ENCODE measurements at regions not wholly inside any gene's neighbourhood (a gene's known extent, or its start where the extent isn't known, plus 50 kb on each side); places are given as distances from the start of the nearest gene placed in this dataset.
A peak's percentile ranks its signal among the peaks of the same experiment; 100 is the strongest.

DNA sequence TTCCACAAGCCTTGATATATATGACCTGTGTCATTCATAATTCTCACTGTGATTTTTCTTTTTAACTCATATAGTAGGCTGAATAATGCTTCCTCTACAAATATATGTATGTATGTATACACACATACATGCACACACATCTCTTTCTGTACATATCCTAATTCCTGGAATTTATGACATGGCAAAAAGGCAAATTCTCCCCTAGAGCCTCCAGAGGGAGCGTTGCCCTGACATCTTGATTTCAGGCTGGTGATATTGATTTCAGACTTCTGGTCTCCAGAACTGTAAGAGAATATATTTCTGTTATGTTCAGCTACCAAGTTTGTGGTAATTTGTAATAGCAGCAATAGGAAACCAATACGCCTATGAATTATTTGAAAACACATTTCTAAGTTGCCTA, 166.6 kb upstream of the GAS1 start:
- DNase-seq (no peak), ATAC-seq (no peak)
- Histone ChIP-seq H3K4me1 (no peaks in the 10 kb centered on the region), H3K27me3 (no peaks in the 10 kb centered on the region), H3K27ac (no peak overlapping the region), H3K4me3 (no peak overlapping the region), H3K36me3 (replicated peaks in 1 of 2; ENCODE audit: insufficient read depth in 1 of 2, low read depth in 2 of 2) (no peaks in the 10 kb centered on the region), H3K9me3 (no peaks in the 10 kb centered on the region)
- no peak for TF ChIP-seq POLR2A (IDR thresholded peaks at IDR 0.05)
- TF ChIP-seq, protein P1, sequence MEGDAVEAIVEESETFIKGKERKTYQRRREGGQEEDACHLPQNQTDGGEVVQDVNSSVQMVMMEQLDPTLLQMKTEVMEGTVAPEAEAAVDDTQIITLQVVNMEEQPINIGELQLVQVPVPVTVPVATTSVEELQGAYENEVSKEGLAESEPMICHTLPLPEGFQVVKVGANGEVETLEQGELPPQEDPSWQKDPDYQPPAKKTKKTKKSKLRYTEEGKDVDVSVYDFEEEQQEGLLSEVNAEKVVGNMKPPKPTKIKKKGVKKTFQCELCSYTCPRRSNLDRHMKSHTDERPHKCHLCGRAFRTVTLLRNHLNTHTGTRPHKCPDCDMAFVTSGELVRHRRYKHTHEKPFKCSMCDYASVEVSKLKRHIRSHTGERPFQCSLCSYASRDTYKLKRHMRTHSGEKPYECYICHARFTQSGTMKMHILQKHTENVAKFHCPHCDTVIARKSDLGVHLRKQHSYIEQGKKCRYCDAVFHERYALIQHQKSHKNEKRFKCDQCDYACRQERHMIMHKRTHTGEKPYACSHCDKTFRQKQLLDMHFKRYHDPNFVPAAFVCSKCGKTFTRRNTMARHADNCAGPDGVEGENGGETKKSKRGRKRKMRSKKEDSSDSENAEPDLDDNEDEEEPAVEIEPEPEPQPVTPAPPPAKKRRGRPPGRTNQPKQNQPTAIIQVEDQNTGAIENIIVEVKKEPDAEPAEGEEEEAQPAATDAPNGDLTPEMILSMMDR (IDR thresholded peaks at IDR 0.05): no peak
- 72 to 86% methylated on average over 2 of the region's 2 CpGs for WGBS, 2 donors
- intact Hi-C loops (cut with DNase I): no loop called here

DNA sequence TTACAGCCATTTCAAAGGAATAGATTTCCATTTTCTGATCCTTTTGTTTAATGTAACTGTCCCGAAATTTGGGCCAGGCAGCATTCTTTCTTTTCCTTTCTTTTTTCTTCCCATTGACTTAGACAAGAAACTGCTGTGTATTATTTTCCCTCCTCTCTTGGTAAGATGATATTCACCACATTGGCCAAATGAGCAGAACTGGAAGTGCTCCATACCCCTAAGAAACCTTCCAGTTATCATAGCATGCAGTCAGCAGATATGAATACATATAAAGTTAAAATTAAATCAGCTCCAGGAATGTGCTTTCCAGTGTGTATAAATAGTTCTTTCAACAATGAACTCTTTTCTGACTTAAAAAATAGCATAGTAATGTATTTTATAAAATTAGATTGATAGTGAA, 168.5 kb upstream of the GAS1 start:
- Histone ChIP-seq H3K27me3 (no peaks in the 10 kb centered on the region), H3K9me3 (no peaks in the 10 kb centered on the region), H3K27ac (no peak overlapping the region), H3K4me3 (no peak overlapping the region), H3K4me1 (peaks cover 8% of the 10 kb centered on the region), H3K36me3 (replicated peaks in 1 of 2; ENCODE audit: insufficient read depth in 1 of 2, low read depth in 2 of 2) (no peaks in the 10 kb centered on the region)
- ATAC-seq (no peak), DNase-seq (no peak)
- 74 to 92% methylated on average over 1 of the region's 1 CpG for WGBS, 2 donors
- TF ChIP-seq, protein P1 (IDR thresholded peaks at IDR 0.05): no peak
- no peak for TF ChIP-seq POLR2A (IDR thresholded peaks at IDR 0.05)
- intact Hi-C loops (cut with DNase I): no loop called here

DNA sequence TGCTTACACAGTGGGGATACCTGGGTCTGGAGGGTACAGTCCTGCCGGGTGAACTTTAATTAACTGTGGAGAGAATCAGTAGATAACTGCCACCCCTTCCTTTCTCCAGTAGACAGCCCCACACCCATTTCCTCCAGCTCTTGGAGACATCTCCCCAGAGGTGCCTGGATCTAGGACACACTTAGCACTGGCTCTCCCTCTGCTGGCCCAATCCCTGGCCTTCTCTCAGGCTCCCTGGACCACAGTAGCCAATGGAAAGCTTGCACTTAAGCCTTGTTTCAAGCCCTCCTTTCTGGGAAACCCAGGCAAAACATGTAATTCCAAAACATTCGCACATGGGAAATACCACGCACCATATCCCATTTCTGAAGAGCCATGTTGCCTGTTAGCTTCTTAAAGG, 169.2 kb upstream of the GAS1 start:
- peaks cover 8% of the 10 kb centered on the region for H3K4me1 ChIP-seq
- no peaks in the 10 kb centered on the region for H3K36me3 ChIP-seq (replicated peaks in 1 of 2; ENCODE audit: insufficient read depth in 1 of 2, low read depth in 2 of 2)
- no peaks in the 10 kb centered on the region for H3K27me3 ChIP-seq
- no peaks in the 10 kb centered on the region for H3K9me3 ChIP-seq
- intact Hi-C loops (cut with DNase I): no loop called here
- no peak overlapping the region for H3K4me3 ChIP-seq
- no peak for TF ChIP-seq POLR2A (IDR thresholded peaks at IDR 0.05)
- TF ChIP-seq, protein P1 (IDR thresholded peaks at IDR 0.05): no peak
- H3K27ac ChIP-seq: no peak overlapping the region
- 54 to 95% methylated on average over 2 to 3 of the region's 3 CpGs for WGBS, 2 donors
- no peak for ATAC-seq
- no peak for DNase-seq

DNA sequence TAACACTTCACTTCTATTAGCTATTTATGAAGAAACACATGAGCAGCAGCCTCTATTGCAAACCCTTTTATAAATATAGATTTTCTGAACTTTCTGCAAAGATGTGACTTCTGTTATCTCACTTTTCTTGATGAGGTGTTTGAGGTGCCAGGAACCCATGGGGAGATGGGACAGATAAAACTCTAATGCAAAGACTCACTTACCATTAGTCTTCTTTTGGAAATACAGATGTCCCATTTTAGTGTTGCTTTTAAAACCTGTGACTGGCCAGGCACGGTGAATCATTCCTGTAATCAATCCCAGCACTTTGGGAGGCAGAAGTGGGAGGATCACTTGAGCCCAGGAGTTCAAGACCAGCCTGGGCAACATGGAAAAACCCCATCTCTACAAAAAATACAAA, 171.3 kb upstream of the GAS1 start:
- Histone ChIP-seq H3K36me3 (replicated peaks in 1 of 2; ENCODE audit: insufficient read depth in 1 of 2, low read depth in 2 of 2) (no peaks in the 10 kb centered on the region), H3K4me1 (peaks cover 8% of the 10 kb centered on the region), H3K9me3 (no peaks in the 10 kb centered on the region), H3K27me3 (no peaks in the 10 kb centered on the region), H3K27ac (no peak overlapping the region), H3K4me3 (no peak overlapping the region)
- WGBS, 2 donors: 55 to 57% methylated on average over 1 of the region's 1 CpG
- ATAC-seq (no peak), DNase-seq (no peak)
- TF ChIP-seq, protein P1 (IDR thresholded peaks at IDR 0.05): no peak
- no peak for TF ChIP-seq POLR2A (IDR thresholded peaks at IDR 0.05)
- intact Hi-C loops (cut with DNase I): no loop called here

DNA sequence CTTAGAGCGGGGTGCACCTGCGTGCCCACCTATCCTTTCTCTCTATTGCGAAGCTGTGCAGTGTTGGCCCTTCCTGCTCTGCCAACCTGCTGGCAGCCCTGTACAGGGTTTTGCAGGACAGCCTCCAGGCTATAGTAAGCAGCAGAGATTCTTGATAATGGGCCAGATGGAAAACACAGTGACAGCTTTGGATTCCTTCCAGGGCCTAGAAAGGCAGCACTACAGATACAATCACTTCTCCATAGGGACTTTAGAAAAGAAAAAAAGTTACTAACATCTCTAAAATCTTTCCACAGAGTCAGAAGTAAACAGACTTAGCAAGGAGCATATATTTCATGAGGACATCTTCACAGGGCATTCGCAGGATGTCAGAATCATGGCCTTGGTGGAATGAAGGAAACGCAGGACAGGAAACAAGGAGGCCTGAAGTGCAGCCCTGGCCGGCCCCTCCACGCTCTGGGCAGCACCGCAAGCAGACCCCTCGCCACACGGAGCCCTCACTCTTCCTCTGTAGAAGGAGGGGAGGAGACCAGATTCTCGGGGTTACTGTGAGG, 172.1 kb upstream of the GAS1 start:
- no peak for TF ChIP-seq POLR2A (IDR thresholded peaks at IDR 0.05)
- TF ChIP-seq, protein P1 (IDR thresholded peaks at IDR 0.05): peak in 1 of 7 experiments; percentile 10
- intact Hi-C loops (cut with DNase I): no loop called here
- Histone ChIP-seq H3K27ac (no peak overlapping the region), H3K27me3 (no peaks in the 10 kb centered on the region), H3K4me1 (peaks cover 8% of the 10 kb centered on the region), H3K9me3 (no peaks in the 10 kb centered on the region), H3K36me3 (replicated peaks in 1 of 2; ENCODE audit: insufficient read depth in 1 of 2, low read depth in 2 of 2) (no peaks in the 10 kb centered on the region), H3K4me3 (no peak overlapping the region)
- 27 to 43% methylated on average over 11 of the region's 11 CpGs for WGBS, 2 donors
- DNase-seq (peak; percentile 52 to 75 (median 73)), ATAC-seq (peak; percentile 78)
